Mucosa of rectum (tissue), 2 donors: ENCODE measurements at regions not wholly inside any gene's neighbourhood (a gene's known extent, or its start where the extent isn't known, plus 50 kb on each side); places are given as distances from the start of the nearest gene placed in this dataset.
"Not testable (repeated sequence)": the region's sequence is repeated elsewhere in the genome, so short reads cannot be mapped to it uniquely, and the experiment has no call there.

Source experiments
- H3K27ac ChIP-seq, 2 donors: one replicate each; pipeline ENCODE4 v1.7.0; 2013; ENCODE audit warnings: inconsistent platforms in 2 of 2, low read depth in 2 of 2, low read length in 2 of 2
- H3K27me3 ChIP-seq, 2 donors: one replicate each; pipeline ENCODE4 v1.7.0; 2013; ENCODE audit warnings: low read length in 2 of 2; ENCODE audit not compliant: control insufficient read depth in 2 of 2, insufficient read depth in 2 of 2
- H3K36me3 ChIP-seq, 2 donors: one replicate each; pipeline ENCODE4 v1.7.0; 2013; ENCODE audit warnings: low read length in 2 of 2; ENCODE audit not compliant: control insufficient read depth in 2 of 2, insufficient read depth in 2 of 2
- H3K4me1 ChIP-seq, 2 donors: one replicate each; pipeline ENCODE4 v1.7.0; 2013; ENCODE audit warnings: low read length in 2 of 2, mild to moderate bottlenecking in 1 of 2; ENCODE audit not compliant: control insufficient read depth in 2 of 2, insufficient read depth in 2 of 2
- H3K4me3 ChIP-seq, 2 donors: one replicate each; pipeline ENCODE4 v1.7.0; 2013; ENCODE audit warnings: low read length in 2 of 2
- H3K9ac ChIP-seq, 2 donors: one replicate each; pipeline ENCODE4 v1.7.0; 2013; ENCODE audit warnings: low read length in 2 of 2, low read depth in 1 of 2, mild to moderate bottlenecking in 1 of 2
- H3K9me3 ChIP-seq, 2 donors: one replicate each; pipeline ENCODE4 v1.7.0; 2013; ENCODE audit warnings: low read length in 2 of 2; ENCODE audit not compliant: control insufficient read depth in 2 of 2
- donor health status: healthy.
- donor health status: Normal muscosa, but diverticular disease.

DNA sequence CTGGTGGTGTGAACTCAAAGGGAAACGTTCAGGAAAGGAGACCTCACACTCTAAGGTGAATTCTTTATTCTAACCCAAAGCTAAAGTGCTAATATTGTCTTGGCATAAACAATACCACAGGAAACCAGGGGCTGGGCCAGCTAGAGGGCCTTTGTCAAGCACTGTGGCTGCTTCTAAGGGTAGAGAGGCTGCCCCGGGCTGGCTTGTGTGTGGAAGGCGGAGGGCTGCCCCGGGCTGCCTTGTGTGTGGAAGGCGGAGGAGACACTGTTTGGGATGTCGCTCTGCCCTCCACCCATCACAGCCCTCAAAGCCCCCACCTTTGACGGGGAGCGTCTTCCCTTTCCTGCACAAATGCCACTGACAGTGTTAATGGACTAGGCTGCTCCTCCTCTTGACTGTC lies 216.8 kb downstream of the TOMM20 start:
- Histone ChIP-seq H3K27ac (no peak overlapping the region), H3K36me3 (no peaks in the 10 kb centered on the region), H3K4me1 (peaks cover 14 to 32% of the 10 kb centered on the region in 2 donors), H3K4me3 (no peak overlapping the region), H3K9me3 (no peaks in the 10 kb centered on the region), H3K27me3 (no peaks in the 10 kb centered on the region), H3K9ac (no peak overlapping the region)

GRCh38 chr1:234911136-234911535 lies 217.5 kb downstream of the TOMM20 start:
- not testable (repeated sequence) for H3K27ac ChIP-seq, H3K9me3 ChIP-seq
- peaks cover 15 to 33% of the 10 kb centered on the region in 2 donors for H3K4me1 ChIP-seq

GRCh38 chr1:234909851-234910250 lies 218.8 kb downstream of the TOMM20 start:
- no peak overlapping the region for H3K4me3 ChIP-seq
- H3K36me3 ChIP-seq, result no peaks in the 10 kb centered on the region
- H3K4me1 ChIP-seq, result peaks cover 15 to 26% of the 10 kb centered on the region in 2 donors
- no peaks in the 10 kb centered on the region for H3K9me3 ChIP-seq
- no peak overlapping the region for H3K9ac ChIP-seq
- H3K27me3 ChIP-seq, result no peaks in the 10 kb centered on the region
- H3K27ac ChIP-seq, result no peak overlapping the region

More at GRCh38 chr1:234911136-234911535, 217.5 kb downstream of the TOMM20 start:
- H3K9ac ChIP-seq, H3K36me3 ChIP-seq, H3K27me3 ChIP-seq, H3K4me3 ChIP-seq: not testable (repeated sequence)

DNA sequence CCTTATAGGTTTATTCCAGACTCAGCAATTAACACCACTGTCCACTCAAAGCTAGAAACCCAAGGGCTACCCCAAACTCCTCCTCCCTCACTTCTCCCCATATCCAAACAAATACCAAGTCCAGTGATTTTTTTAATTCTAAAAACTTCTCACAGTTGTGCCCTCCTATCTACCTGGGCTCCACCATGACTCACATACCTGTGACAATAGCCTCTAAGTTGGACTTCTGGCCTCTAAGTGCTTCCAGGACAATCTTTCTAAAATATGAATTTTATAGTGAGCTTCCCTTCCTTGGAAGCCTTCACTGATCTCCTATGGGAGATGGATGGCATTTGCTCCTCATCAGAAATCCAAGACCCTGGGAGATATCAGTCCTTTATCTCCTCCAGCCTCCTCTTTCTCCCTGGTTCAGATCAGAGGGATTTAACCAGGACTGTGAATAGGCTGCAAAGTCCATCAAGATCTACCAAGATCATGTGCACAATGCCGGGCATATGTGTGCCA lies 219.3 kb downstream of the TOMM20 start:
- Histone ChIP-seq H3K27me3 (no peaks in the 10 kb centered on the region), H3K36me3 (no peaks in the 10 kb centered on the region), H3K4me1 (peaks cover 15 to 26% of the 10 kb centered on the region in 2 donors), H3K4me3 (no peak overlapping the region), H3K9me3 (no peaks in the 10 kb centered on the region), H3K27ac (no peak overlapping the region), H3K9ac (no peak overlapping the region)

DNA sequence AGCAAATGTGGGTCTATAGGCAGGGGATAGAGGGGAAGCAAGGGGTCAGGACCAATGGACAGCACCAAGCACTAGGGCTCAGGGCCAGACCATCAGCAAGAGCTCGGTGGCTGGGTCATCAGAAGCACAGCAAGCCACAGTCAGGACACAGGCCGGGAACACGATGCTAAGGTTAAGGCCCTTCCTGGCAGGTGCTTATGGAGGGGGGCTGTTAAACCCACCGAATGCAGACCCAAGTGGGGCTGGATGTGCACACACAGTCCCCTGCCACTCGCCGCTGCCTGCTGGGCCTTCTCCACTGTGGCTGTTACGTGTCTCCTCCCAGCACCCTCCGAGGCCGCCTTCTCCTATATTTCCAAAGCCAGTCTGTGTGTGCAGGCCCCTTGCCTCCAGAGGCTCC lies 220.1 kb downstream of the TOMM20 start:
- no peaks in the 10 kb centered on the region for H3K27me3 ChIP-seq
- no peaks in the 10 kb centered on the region for H3K36me3 ChIP-seq
- peaks cover 15 to 26% of the 10 kb centered on the region in 2 donors for H3K4me1 ChIP-seq
- H3K27ac ChIP-seq, result peak overlapping the region; percentile 77 to 80
- no peaks in the 10 kb centered on the region for H3K9me3 ChIP-seq
- peak overlapping the region; percentile 43 to 52 for H3K9ac ChIP-seq
- H3K4me3 ChIP-seq, result peak overlapping the region in 1 of 2 donors; percentile 5

DNA sequence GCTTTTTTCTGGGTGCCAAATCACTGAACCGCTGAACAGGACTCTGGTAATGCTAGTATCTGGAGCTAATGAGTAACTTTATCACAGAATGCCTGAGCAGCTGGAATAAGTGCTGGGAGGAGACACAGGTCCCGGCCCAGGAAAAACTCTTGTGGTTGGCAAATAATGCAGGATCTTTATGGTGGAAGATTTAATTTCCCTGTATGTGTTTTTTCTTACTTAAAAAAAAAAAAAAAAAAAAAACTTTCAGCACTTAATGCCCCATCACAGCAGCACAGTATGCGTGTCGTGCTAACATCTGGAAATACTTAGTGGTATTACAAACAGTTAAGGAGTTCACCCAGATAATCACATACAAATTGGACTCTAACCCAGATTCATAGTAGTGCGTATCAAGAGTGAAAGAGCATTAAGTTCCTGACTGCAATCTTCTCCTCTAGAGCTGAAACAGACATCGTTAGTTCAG lies 220.7 kb downstream of the TOMM20 start:
- H3K9me3 ChIP-seq, result no peaks in the 10 kb centered on the region
- peak overlapping the region; percentile 77 to 80 for H3K27ac ChIP-seq
- no peaks in the 10 kb centered on the region for H3K27me3 ChIP-seq
- no peak overlapping the region for H3K4me3 ChIP-seq
- no peaks in the 10 kb centered on the region for H3K36me3 ChIP-seq
- H3K9ac ChIP-seq, result peak overlapping the region; percentile 43 to 52
- H3K4me1 ChIP-seq, result peaks cover 15 to 25% of the 10 kb centered on the region in 2 donors

GRCh38 chr1:234907208-234907939 lies 221.3 kb downstream of the TOMM20 start:
- Histone ChIP-seq H3K9me3 (no peaks in the 10 kb centered on the region), H3K27me3 (no peaks in the 10 kb centered on the region), H3K4me3 (no peak overlapping the region), H3K9ac (no peak overlapping the region), H3K4me1 (peaks cover 15 to 22% of the 10 kb centered on the region in 2 donors), H3K36me3 (no peaks in the 10 kb centered on the region), H3K27ac (peak overlapping the region; percentile 56 to 70)

- peaks cover 15 to 22% of the 10 kb centered on the region in 2 donors for H3K4me1 ChIP-seq
- H3K27me3 ChIP-seq, result no peaks in the 10 kb centered on the region
- no peak overlapping the region for H3K27ac ChIP-seq
- H3K4me3 ChIP-seq, result no peak overlapping the region
- H3K9ac ChIP-seq, result no peak overlapping the region
- H3K9me3 ChIP-seq, result no peaks in the 10 kb centered on the region
- H3K36me3 ChIP-seq, result no peaks in the 10 kb centered on the region
These were observed 222.0 kb downstream of the TOMM20 start for GRCh38 chr1:234906654-234907053.

- Histone ChIP-seq H3K27me3 (no peaks in the 10 kb centered on the region), H3K9me3 (no peaks in the 10 kb centered on the region), H3K27ac (no peak overlapping the region)
These were observed 225.7 kb downstream of the TOMM20 start for GRCh38 chr1:234902774-234903547.

GRCh38 chr1:234901491-234902049 lies 227.1 kb downstream of the TOMM20 start:
- peaks cover 15 to 18% of the 10 kb centered on the region in 2 donors for H3K4me1 ChIP-seq
- H3K36me3 ChIP-seq, result no peaks in the 10 kb centered on the region
- no peak overlapping the region for H3K27ac ChIP-seq
- no peaks in the 10 kb centered on the region for H3K9me3 ChIP-seq
- no peak overlapping the region for H3K9ac ChIP-seq
- no peaks in the 10 kb centered on the region for H3K27me3 ChIP-seq
- H3K4me3 ChIP-seq, result no peak overlapping the region

More at GRCh38 chr1:234902774-234903547, 225.7 kb downstream of the TOMM20 start:
- Histone ChIP-seq H3K36me3 (no peaks in the 10 kb centered on the region), H3K9ac (no peak overlapping the region), H3K4me1 (peaks cover 20 to 24% of the 10 kb centered on the region in 2 donors), H3K4me3 (no peak overlapping the region)
